Testis (tissue), 2 donors: ENCODE measurements at regions not wholly inside any gene's neighbourhood (a gene's known extent, or its start where the extent isn't known, plus 50 kb on each side); places are given as distances from the start of the nearest gene placed in this dataset.

ENCODE experiments used
- CTCF ChIP-seq, 3 experiments: fragments of 450-650 bp in 2 of 3; fragments of 200-600 bp in 1 of 3; sonication (generic) in 1 of 3; IDR thresholded peaks; one replicate each; pipeline ENCODE4 v1.5.1; 2016 to 2019; ENCODE audit warnings: antibody characterized with exemption in 3 of 3, mild to moderate bottlenecking in 2 of 3, moderate library complexity in 1 of 3
- POLR2A ChIP-seq: fragments of 450-650 bp; IDR thresholded peaks from one replicate; pipeline ENCODE4 v1.6.1; 2017; ENCODE audit warnings: antibody characterized with exemption, mild to moderate bottlenecking, moderate library complexity

DNA sequence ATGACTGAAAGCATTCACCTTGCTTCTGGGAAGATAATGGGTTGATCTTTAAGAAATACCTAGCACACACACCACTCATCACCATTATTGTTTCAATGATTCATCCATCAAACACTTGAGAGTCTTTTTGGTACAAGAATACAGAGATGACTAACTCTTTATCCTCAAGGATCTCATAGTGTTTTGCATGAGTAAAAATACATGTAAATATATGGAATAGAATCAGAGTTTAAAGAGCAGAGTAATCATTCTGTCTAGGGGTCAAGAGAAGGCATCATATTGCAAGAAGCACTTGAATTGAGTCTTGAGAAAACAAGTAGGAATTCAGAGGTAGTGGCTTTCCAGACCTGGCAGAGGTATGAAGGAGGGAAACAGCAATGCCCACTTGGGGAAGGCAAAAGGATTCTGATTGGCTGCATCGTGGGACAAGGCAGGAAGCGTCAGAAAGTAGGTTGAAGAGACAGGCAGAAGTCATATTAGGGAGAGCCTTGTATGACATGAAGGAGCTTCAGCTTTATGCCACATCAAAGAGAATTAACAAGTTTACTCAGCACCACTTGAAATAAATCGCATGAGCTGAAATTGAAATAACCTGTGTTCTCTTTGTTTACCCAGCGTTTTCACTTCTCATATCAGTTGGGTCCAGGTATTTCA lies 542.5 kb downstream of the TLE1 start:
- TF ChIP-seq POLR2A (no peak), CTCF (IDR thresholded peaks at IDR 0.05) (no peak)
